ENCODE measurements at regions not wholly inside any gene's neighbourhood (a gene's known extent, or its start where the extent isn't known, plus 50 kb on each side); places are given as distances from the start of the nearest gene placed in this dataset.

DNA sequence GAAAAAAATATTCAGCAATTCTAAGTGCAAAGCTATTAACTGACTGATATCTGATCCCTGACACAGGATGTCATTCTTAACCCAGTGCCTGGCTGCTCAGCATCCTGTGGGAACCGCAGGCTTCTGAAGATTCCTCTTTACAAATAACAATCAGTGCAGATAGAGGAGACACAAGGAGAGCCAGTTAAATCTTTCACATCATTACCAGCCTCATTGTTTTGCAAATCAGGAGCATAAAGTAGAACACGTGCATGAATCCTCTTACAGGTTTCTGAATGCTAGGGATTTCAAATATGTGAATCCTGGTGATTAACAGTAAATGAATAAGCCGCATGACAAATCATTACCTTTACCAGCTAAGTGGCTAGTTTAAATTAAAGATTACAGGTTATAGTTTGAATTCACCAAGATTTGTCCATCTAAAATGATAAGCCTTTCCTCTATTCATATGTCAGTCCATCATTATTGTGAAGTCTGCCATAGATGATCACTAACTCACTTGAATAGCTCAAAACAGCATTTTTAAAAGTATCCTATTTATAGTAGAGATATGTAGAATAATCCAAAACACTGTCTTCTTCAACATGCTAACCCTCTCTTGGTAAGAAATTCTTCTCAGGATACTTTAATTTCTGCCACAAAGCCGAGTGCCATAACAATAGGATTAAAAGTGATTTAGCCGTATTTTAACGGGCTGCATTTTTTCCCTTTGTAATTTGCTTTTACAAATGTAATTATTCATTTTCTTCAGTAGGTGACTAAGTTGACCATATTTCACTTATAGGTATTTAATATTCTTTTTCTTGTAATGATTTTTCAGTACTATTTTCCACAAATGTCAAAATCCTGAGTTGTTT, 367.3 kb upstream of the EPHA7 start:
- in situ Hi-C loops (cut with HindIII; ENCODE audit: low pct_ligation_motif_present, low sequenced_read_pairs): no loop called here
- H3K27me3 ChIP-seq (replicated peaks): no peaks in the 10 kb centered on the region
- peak overlapping the region; percentile 94 for H3K27ac ChIP-seq
- no peak for TF ChIP-seq CTCF (IDR thresholded peaks at IDR 0.05; ENCODE audit: low read depth, low read length, missing control alignments)
- no peaks in the 10 kb centered on the region for H3K36me3 ChIP-seq (replicated peaks)
- no peak overlapping the region for H3K4me3 ChIP-seq (ENCODE audit: low read depth, low read length)
- peak; percentile 69 for DNase-seq

DNA sequence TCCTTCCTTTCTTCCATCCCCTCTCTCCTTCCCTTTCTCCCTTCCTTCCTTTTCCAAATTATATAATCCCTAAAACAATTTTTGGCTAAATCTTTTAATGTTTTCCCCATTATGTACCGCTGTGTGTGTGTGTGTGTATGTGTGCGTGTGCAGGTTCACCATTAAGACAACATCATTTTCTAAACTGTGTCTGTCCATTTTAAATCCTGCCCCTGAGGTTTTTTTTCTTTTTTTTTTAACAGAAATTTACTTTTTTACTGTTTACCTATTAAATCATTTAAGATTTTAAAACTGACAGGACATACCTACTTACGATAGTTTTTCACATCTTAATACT, 366.3 kb upstream of the EPHA7 start:
- H3K4me3 ChIP-seq (ENCODE audit: low read depth, low read length): no peak overlapping the region
- no peaks in the 10 kb centered on the region for H3K27me3 ChIP-seq (replicated peaks)
- H3K27ac ChIP-seq: peak overlapping the region; percentile 94
- no peak for TF ChIP-seq CTCF (IDR thresholded peaks at IDR 0.05; ENCODE audit: low read depth, low read length, missing control alignments)
- no peak for DNase-seq
- in situ Hi-C loops (cut with HindIII; ENCODE audit: low pct_ligation_motif_present, low sequenced_read_pairs): no loop called here
- H3K36me3 ChIP-seq (replicated peaks): no peaks in the 10 kb centered on the region

- Histone ChIP-seq H3K27me3 (replicated peaks) (no peaks in the 10 kb centered on the region), H3K4me3 (ENCODE audit: low read depth, low read length) (peak overlapping the region; percentile 10), H3K27ac (peak overlapping the region; percentile 94), H3K36me3 (replicated peaks) (no peaks in the 10 kb centered on the region)
- in situ Hi-C loops (cut with HindIII; ENCODE audit: low pct_ligation_motif_present, low sequenced_read_pairs): no loop called here
- no peak for TF ChIP-seq CTCF (IDR thresholded peaks at IDR 0.05; ENCODE audit: low read depth, low read length, missing control alignments)
- DNase-seq: peak; percentile 94
These were observed 365.7 kb upstream of the EPHA7 start for GRCh38 chr6:93784794-93785693.

DNA sequence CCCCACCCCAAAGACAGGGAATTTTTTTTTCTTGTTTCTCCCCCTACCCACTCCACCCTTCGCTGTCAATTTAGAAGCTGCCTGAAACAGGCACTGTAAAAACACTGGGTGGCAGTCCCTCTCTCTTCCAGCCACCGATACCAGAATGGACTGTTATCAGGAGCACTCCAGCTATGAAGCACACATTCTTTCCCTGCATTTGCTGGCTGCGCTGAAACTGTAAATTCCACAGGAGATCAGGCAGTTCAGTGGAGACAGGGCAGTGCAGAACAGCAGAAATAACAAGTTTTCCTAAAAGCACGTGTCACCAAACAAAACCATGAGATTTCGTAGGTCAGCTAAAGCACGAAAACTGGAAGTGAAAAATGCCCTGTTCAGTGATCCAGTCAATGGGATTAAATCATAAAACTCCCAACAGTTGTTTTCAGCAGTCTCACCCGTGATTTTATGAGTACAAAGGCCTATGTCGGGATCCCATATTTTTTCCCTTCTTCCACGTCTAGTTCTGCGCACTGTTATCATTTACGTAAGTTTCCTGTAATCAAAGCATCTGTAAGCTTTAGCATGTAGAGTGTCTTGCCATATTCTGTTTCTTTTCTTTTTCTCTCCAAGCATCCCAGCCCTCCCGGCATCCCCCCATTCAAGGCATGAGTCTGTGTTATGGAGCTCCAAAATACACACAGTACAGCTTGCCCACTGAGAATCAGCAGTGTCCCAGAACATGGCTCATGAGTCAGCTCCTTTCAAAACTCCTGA, 359.9 kb upstream of the EPHA7 start:
- peak; percentile 55 for TF ChIP-seq CTCF (IDR thresholded peaks at IDR 0.05; ENCODE audit: low read depth, low read length, missing control alignments)
- DNase-seq: peak; percentile 77
- H3K4me3 ChIP-seq (ENCODE audit: low read depth, low read length): no peak overlapping the region
- no peaks in the 10 kb centered on the region for H3K36me3 ChIP-seq (replicated peaks)
- H3K27ac ChIP-seq: peak overlapping the region; percentile 31
- in situ Hi-C loops (cut with HindIII; ENCODE audit: low pct_ligation_motif_present, low sequenced_read_pairs): no loop called here
- no peaks in the 10 kb centered on the region for H3K27me3 ChIP-seq (replicated peaks)

- in situ Hi-C loops (cut with HindIII; ENCODE audit: low pct_ligation_motif_present, low sequenced_read_pairs): no loop called here
- H3K4me3 ChIP-seq (ENCODE audit: low read depth, low read length): no peak overlapping the region
- TF ChIP-seq CTCF (IDR thresholded peaks at IDR 0.05; ENCODE audit: low read depth, low read length, missing control alignments): no peak
These were observed 339.8 kb upstream of the EPHA7 start for GRCh38 chr6:93759190-93759589.

More at GRCh38 chr6:93759190-93759589, 339.8 kb upstream of the EPHA7 start:
- H3K36me3 ChIP-seq (replicated peaks): no peaks in the 10 kb centered on the region
- DNase-seq: no peak
- no peaks in the 10 kb centered on the region for H3K27me3 ChIP-seq (replicated peaks)
- H3K27ac ChIP-seq: no peak overlapping the region

All from brain microvascular endothelial cell (primary cell).